Activated CD4-positive, alpha-beta T cell treated with anti-CD3 and anti-CD28 coated beads, Interleukin-2, amount 10 ng/mL, durations not matched to agents 7 days and 5 days (primary cell): ENCODE measurements at regions not wholly inside any gene's neighbourhood (a gene's known extent, or its start where the extent isn't known, plus 50 kb on each side); places are given as distances from the start of the nearest gene placed in this dataset.
"Not testable (repeated sequence)": the region's sequence is repeated elsewhere in the genome, so short reads cannot be mapped to it uniquely, and the experiment has no call there.

Experiments used
- CTCF ChIA-PET: fragments of 350-600 bp; sonication (Branson Sonifier 250); formaldehyde crosslinking; loops from one replicate; lab custom pipeline; 2021; ENCODE audit warnings: antibody characterized with exemption; lab: Charles Lee
- POLR2A ChIA-PET: fragments of 350-600 bp; sonication (Branson Sonifier 250); formaldehyde crosslinking; loops from one replicate; lab custom pipeline; 2021; ENCODE audit warnings: antibody characterized with exemption; lab: Charles Lee
- DNase-seq: peaks from one replicate; pipeline ENCODE4 v3.0.0-alpha.2; 2020
- H3K27ac Mint-ChIP-seq: one replicate; pipeline ENCODE4 v1.8.0; 2021; ENCODE audit warnings: mild to moderate bottlenecking, moderate library complexity, mixed read lengths
- H3K27me3 Mint-ChIP-seq: one replicate; pipeline ENCODE4 v1.8.0; 2021; ENCODE audit warnings: mixed read lengths
- H3K36me3 Mint-ChIP-seq: one replicate; pipeline ENCODE4 v1.8.0; 2021; ENCODE audit warnings: low read depth, mixed read lengths
- H3K4me1 Mint-ChIP-seq: one replicate; pipeline ENCODE4 v1.8.0; 2021; ENCODE audit warnings: mixed read lengths
- H3K4me3 Mint-ChIP-seq: one replicate; pipeline ENCODE4 v1.8.0; 2021; ENCODE audit warnings: mild to moderate bottlenecking, moderate library complexity, mixed read lengths
- H3K9me3 Mint-ChIP-seq: one replicate; pipeline ENCODE4 v1.8.0; 2021; ENCODE audit warnings: mixed read lengths

- CTCF ChIA-PET = no interaction called here
- POLR2A ChIA-PET = no interaction called here
- no peak overlapping the region for H3K27ac Mint-ChIP-seq
- no peak overlapping the region for H3K4me3 Mint-ChIP-seq
- H3K4me1 Mint-ChIP-seq = no peaks in the 10 kb centered on the region
- H3K27me3 Mint-ChIP-seq = no peaks in the 10 kb centered on the region
- H3K9me3 Mint-ChIP-seq = no peaks in the 10 kb centered on the region
- H3K36me3 Mint-ChIP-seq = no peaks in the 10 kb centered on the region
- no peak for DNase-seq
Measured at GRCh38 chr2:145551686-145552085, 1031.8 kb upstream of the ZEB2 start.

- Mint-ChIP-seq H3K27ac (no peak overlapping the region), H3K4me1 (no peaks in the 10 kb centered on the region), H3K36me3 (no peaks in the 10 kb centered on the region), H3K9me3 (no peaks in the 10 kb centered on the region), H3K27me3 (no peaks in the 10 kb centered on the region), H3K4me3 (no peak overlapping the region)
- no peak for DNase-seq
- CTCF ChIA-PET = no interaction called here
- POLR2A ChIA-PET = no interaction called here
Measured at GRCh38 chr2:145548479-145548878, 1028.6 kb upstream of the ZEB2 start.

- no peak overlapping the region for H3K4me3 Mint-ChIP-seq
- no peak overlapping the region for H3K27ac Mint-ChIP-seq
- ChIA-PET CTCF (no interaction called here), POLR2A (no interaction called here)
- H3K27me3 Mint-ChIP-seq = no peaks in the 10 kb centered on the region
- H3K4me1 Mint-ChIP-seq = no peaks in the 10 kb centered on the region
- no peaks in the 10 kb centered on the region for H3K9me3 Mint-ChIP-seq
- no peak for DNase-seq
- H3K36me3 Mint-ChIP-seq = no peaks in the 10 kb centered on the region
Measured at GRCh38 chr2:145547620-145548019, 1027.7 kb upstream of the ZEB2 start.

GRCh38 chr2:145546091-145546490, 1026.2 kb upstream of the ZEB2 start:
- POLR2A ChIA-PET = no interaction called here
- no peak overlapping the region for H3K4me3 Mint-ChIP-seq

GRCh38 chr2:145543856-145544255, 1023.9 kb upstream of the ZEB2 start:
- ChIA-PET CTCF (no interaction called here), POLR2A (no interaction called here)
- H3K4me1 Mint-ChIP-seq = no peaks in the 10 kb centered on the region
- no peaks in the 10 kb centered on the region for H3K9me3 Mint-ChIP-seq
- H3K36me3 Mint-ChIP-seq = no peaks in the 10 kb centered on the region
- H3K27me3 Mint-ChIP-seq = no peaks in the 10 kb centered on the region
- H3K27ac Mint-ChIP-seq = no peak overlapping the region
- DNase-seq = no peak
- no peak overlapping the region for H3K4me3 Mint-ChIP-seq

More at GRCh38 chr2:145546091-145546490, 1026.2 kb upstream of the ZEB2 start:
- Mint-ChIP-seq H3K36me3 (no peaks in the 10 kb centered on the region), H3K4me1 (no peaks in the 10 kb centered on the region), H3K27me3 (no peaks in the 10 kb centered on the region), H3K27ac (no peak overlapping the region), H3K9me3 (no peaks in the 10 kb centered on the region)
- CTCF ChIA-PET = no interaction called here
- no peak for DNase-seq

GRCh38 chr2:145543155-145543554, 1023.2 kb upstream of the ZEB2 start:
- POLR2A ChIA-PET = no interaction called here
- CTCF ChIA-PET = no interaction called here
- Mint-ChIP-seq H3K36me3 (no peaks in the 10 kb centered on the region), H3K4me1 (no peaks in the 10 kb centered on the region), H3K27ac (no peak overlapping the region), H3K9me3 (no peaks in the 10 kb centered on the region), H3K4me3 (no peak overlapping the region), H3K27me3 (no peaks in the 10 kb centered on the region)
- DNase-seq = no peak

GRCh38 chr2:145541028-145541427, 1021.1 kb upstream of the ZEB2 start:
- CTCF ChIA-PET = no interaction called here

GRCh38 chr2:145538661-145539350, 1018.9 kb upstream of the ZEB2 start:
- Mint-ChIP-seq H3K27ac (no peak overlapping the region), H3K4me1 (no peaks in the 10 kb centered on the region), H3K36me3 (no peaks in the 10 kb centered on the region), H3K9me3 (no peaks in the 10 kb centered on the region), H3K27me3 (no peaks in the 10 kb centered on the region), H3K4me3 (no peak overlapping the region)
- ChIA-PET CTCF (no interaction called here), POLR2A (no interaction called here)
- DNase-seq = no peak

More at GRCh38 chr2:145541028-145541427, 1021.1 kb upstream of the ZEB2 start:
- Mint-ChIP-seq H3K27ac (no peak overlapping the region), H3K36me3 (no peaks in the 10 kb centered on the region), H3K4me3 (no peak overlapping the region), H3K9me3 (no peaks in the 10 kb centered on the region), H3K27me3 (no peaks in the 10 kb centered on the region), H3K4me1 (no peaks in the 10 kb centered on the region)
- POLR2A ChIA-PET = no interaction called here
- DNase-seq = no peak

GRCh38 chr2:145530653-145531052, 1010.7 kb upstream of the ZEB2 start:
- DNase-seq = no peak
- Mint-ChIP-seq H3K9me3 (no peaks in the 10 kb centered on the region), H3K36me3 (no peaks in the 10 kb centered on the region), H3K4me3 (no peak overlapping the region), H3K4me1 (no peaks in the 10 kb centered on the region), H3K27me3 (no peaks in the 10 kb centered on the region), H3K27ac (no peak overlapping the region)
- CTCF ChIA-PET = no interaction called here
- POLR2A ChIA-PET = no interaction called here

- no peak for DNase-seq
- no peak overlapping the region for H3K4me3 Mint-ChIP-seq
- ChIA-PET CTCF (no interaction called here), POLR2A (no interaction called here)
- H3K27me3 Mint-ChIP-seq = no peaks in the 10 kb centered on the region
- H3K4me1 Mint-ChIP-seq = no peaks in the 10 kb centered on the region
- no peak overlapping the region for H3K27ac Mint-ChIP-seq
- H3K9me3 Mint-ChIP-seq = no peaks in the 10 kb centered on the region
- H3K36me3 Mint-ChIP-seq = no peaks in the 10 kb centered on the region
Measured at GRCh38 chr2:145524836-145525235, 1004.9 kb upstream of the ZEB2 start.

- CTCF ChIA-PET = no interaction called here
- POLR2A ChIA-PET = no interaction called here
- Mint-ChIP-seq H3K27ac (no peak overlapping the region), H3K4me3 (no peak overlapping the region), H3K4me1 (no peaks in the 10 kb centered on the region), H3K36me3 (no peaks in the 10 kb centered on the region), H3K9me3 (no peaks in the 10 kb centered on the region), H3K27me3 (no peaks in the 10 kb centered on the region)
- no peak for DNase-seq
Measured at GRCh38 chr2:145524303-145524702, 1004.4 kb upstream of the ZEB2 start.

- H3K4me3 Mint-ChIP-seq = not testable (repeated sequence)
Measured at GRCh38 chr2:145519254-145519653, 999.3 kb upstream of the ZEB2 start.

GRCh38 chr2:145511946-145512345, 992.0 kb upstream of the ZEB2 start:
- no peaks in the 10 kb centered on the region for H3K36me3 Mint-ChIP-seq

More at GRCh38 chr2:145519254-145519653, 999.3 kb upstream of the ZEB2 start:
- POLR2A ChIA-PET, H3K4me1 Mint-ChIP-seq, H3K27me3 Mint-ChIP-seq, DNase-seq, H3K27ac Mint-ChIP-seq, H3K9me3 Mint-ChIP-seq, H3K36me3 Mint-ChIP-seq, CTCF ChIA-PET: not testable (repeated sequence)

GRCh38 chr2:145503511-145503910, 983.6 kb upstream of the ZEB2 start:
- DNase-seq = no peak
- no peak overlapping the region for H3K4me3 Mint-ChIP-seq
- ChIA-PET CTCF (no interaction called here), POLR2A (no interaction called here)
- no peaks in the 10 kb centered on the region for H3K9me3 Mint-ChIP-seq
- no peaks in the 10 kb centered on the region for H3K27me3 Mint-ChIP-seq
- H3K27ac Mint-ChIP-seq = no peak overlapping the region
- no peaks in the 10 kb centered on the region for H3K36me3 Mint-ChIP-seq
- H3K4me1 Mint-ChIP-seq = no peaks in the 10 kb centered on the region

More at GRCh38 chr2:145511946-145512345, 992.0 kb upstream of the ZEB2 start:
- Mint-ChIP-seq H3K27me3 (no peaks in the 10 kb centered on the region), H3K4me1 (no peaks in the 10 kb centered on the region), H3K27ac (no peak overlapping the region), H3K4me3 (no peak overlapping the region), H3K9me3 (no peaks in the 10 kb centered on the region)
- CTCF ChIA-PET = no interaction called here
- DNase-seq = no peak
- POLR2A ChIA-PET = no interaction called here
